GM21526 (cell line): ENCODE measurements at regions not wholly inside any gene's neighbourhood (a gene's known extent, or its start where the extent isn't known, plus 50 kb on each side); places are given as distances from the start of the nearest gene placed in this dataset.

Source experiments
- ATAC-seq: cut with Tn5 transposase; IDR thresholded peaks from one replicate; pipeline ENCODE4 v1.9.1; 2021; ENCODE audit warnings: moderate library complexity; ENCODE audit not compliant: unreplicated experiment, low FRiP score

DNA sequence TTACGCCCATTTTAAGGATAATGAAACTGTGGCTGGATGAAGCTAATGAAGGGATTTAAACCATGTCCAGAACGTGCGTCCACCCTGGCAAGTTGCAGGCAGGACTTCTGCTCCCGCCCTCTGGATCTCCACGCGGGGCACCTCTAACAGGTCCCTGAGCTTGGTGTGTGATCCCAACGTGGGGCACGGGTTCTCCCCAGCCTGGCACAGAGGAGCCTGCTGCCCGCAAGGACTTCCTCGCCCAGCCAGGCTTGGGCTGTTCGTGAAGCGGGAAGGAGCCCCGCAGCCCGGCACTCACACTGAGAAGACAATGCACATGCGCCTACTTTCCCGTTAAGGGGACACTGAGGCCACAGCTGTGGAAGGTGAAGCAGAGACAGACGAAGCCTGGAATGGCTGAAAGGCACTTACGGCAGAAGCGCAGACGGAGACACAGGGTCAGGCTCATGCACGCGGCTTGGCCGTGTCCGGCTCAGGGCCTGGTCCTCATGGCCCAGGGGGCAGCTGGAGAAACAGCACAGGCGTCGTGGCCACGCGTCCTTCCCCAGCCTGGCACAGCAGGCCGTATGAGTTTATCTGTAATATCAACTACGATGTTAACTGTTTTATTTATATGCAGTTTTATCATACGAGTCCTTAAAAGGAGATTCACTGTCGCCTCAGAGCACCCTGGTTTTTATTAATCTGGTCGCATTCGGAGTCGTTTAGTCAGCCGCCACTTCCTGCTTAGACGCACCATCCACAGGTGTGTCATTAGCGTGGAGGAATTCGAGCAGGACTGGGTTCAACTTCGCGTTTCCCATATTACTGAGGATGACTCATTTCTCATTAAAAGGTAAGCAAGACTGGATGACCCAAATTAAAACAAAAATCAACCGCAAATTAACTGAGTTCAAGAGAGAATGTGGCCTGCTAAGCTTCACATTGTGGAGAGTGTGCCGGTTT is 835.9 kb downstream of the GALR1 start:
- ATAC-seq: no peak

DNA sequence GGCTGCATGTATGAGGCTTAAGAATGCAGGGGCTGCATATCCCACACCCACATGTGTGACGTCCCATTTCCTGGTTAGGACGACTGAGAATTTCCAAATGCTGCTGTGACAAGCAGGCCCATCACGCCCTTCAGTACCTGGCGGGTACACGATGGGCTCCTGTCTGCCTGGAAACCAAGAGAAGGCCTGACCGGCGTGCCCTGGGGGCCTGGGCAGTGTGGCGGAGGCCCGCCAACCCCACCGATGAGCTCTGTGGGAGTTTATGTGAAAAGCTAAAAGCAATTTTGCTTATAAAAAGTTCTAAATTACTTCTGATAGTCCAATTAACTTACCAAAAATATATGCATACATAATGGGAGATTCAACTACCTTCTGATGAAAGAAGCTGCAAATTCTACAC is 837.3 kb downstream of the GALR1 start:
- ATAC-seq: no peak

DNA sequence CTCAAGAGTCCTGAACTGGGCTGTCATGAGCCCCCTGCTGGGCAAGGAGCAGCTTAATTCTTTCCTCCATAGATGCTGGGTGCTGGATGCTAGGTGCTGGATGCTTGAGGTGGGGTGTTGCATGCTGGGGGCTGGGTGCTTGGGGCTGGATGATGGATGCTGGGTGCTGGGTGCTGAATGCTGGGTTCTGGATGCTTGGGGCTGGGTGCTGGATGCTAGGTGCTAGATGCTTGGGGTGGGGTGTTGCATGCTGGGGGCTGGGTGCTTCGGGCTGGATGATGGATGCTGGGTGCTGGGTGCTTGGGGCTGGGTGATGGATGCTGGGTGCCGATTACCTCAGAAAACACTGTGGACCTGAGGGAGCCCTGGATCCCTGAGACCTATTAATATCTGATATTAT is 837.7 kb downstream of the GALR1 start:
- ATAC-seq: no peak

DNA sequence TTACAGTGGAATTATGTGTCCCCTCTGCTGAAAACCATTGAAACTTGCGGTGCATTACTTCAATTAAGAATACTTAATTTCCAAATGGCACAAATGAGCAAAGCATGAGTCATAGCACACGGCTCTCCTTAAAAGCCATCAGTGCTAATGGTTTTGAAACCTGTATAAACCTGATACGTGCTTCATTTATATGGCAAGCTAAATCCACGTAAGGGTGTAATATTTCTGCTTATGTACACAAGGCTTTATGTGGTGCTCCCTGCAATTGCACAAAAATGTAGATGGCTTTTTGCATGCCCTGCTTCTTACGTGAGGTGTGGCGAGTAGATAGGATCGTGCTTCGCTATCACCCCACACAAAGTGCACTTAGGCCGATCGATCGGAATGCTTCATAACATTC is 840.9 kb downstream of the GALR1 start:
- no peak for ATAC-seq

DNA sequence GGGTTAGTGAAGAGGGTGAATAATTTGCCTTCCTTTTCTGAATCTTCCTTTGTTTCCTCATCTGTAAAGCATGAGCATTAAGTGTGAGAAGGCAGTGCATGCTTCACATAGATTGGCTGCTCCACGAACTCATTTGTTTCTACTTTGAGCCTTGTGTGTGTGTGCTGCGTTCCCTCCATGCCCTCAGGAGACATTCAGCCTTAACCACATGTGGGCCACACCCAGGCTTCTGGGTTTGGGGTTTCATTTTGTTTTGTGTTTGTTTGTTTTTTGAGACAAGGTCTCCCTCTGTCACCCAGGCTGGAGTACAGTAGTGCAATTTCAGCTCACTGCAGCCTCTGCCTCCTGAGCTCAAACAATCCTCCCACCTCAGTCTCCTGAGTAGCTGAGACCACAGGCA is 843.3 kb downstream of the GALR1 start:
- no peak for ATAC-seq

DNA sequence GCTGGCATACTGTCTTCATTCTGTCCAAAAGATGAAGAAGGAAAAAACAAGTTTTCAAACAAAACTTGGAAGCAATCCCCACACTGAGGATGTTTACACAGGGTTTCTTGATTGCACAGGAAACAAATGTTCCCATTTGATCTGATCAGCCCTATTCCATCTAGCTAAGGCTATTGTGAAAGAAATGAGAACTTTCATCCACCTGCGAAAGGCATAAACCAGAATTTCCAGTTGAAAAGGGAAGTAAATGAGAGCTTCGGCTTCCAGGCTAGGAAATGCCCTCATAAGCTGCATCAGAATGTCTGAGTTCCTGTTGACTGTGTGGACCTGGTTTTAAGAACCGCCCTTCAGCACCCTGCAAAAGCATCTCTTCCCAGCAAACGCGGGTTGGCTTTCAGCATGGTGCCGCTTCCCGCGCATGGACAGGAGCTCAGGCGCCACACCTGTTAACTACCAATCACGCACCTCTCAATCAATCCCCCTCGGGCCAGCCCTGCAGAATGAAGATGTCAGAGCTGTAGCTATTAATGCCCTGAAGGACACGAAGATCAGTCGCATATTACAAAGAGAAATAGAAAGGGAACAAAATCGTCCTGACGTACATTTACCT is 850.4 kb downstream of the GALR1 start:
- no peak for ATAC-seq

DNA sequence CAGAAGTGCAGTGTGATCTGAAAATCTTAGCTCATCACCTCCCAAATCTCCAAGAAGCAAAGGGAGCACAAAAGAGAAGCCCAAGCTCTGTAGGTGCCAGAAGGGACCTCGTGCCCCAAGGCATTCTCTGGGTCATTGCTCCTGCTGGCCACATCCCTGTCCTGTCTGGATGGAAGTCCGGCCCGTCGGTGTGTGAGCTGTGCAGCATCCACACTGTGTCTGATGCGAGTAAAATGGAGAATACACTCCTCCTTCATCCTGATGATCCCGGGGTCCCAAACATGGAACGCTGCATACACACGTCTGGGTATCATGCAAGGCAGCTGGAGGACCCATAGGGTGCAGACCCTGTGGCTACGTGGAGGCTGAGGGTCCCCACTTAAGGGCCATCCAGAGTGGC is 851.4 kb downstream of the GALR1 start:
- ATAC-seq: no peak

DNA sequence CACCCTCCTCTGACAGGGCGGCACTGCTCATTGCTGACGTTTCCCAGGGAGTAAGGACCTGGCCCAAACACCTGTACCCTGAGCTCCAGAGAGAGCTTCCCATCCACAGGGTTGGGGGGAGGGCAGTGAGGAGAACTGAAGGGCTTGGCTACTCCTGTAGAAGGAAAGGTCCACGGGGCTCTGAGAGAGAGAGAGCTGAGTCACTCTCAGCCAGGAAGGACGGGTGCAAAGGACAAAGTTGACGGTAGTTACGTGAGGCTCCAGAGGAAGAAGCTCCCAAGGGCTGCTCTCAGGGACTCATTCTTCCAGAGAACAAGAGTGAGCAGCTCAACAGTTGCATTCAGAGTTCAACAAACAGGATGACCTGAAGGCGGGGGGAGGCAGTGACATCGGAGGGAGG is 852.5 kb downstream of the GALR1 start:
- ATAC-seq: no peak

DNA sequence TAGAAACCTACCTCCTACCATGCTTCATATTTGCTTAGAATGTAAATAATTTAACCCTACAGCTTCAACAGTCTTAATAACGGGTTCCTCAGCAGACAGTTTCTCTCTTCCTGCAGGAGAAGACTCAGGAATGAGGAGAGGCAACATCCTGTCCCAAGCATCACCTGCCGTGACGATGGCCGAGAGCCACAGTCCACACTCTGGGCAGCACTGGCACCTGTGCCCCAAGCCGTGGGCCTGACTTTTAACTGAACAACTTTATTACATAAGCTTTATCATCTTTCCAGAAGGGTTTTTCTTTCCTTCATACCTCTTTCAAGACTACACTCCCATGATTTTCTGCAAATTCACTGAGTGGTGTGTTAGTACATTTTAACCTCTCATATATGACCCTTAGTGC is 856.0 kb downstream of the GALR1 start:
- ATAC-seq: no peak

DNA sequence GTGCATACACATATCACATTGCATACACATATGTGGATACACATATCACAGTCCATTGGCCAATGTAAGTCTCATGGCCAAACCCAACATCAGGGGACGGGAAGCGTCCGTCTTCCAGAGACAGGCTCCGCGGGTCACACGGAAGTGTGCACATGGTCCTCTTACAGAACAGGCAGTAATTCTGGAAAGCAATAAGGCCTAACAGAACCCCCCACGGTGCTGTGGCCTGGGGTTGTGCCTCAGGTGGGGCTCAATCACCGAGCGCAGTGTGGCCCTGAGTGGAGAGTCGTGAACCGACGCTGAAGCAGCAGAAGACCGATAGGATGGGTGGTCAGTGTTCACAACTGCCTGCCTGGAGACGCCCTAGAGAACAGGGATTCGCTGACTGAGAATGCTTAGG is 857.3 kb downstream of the GALR1 start:
- ATAC-seq: no peak

DNA sequence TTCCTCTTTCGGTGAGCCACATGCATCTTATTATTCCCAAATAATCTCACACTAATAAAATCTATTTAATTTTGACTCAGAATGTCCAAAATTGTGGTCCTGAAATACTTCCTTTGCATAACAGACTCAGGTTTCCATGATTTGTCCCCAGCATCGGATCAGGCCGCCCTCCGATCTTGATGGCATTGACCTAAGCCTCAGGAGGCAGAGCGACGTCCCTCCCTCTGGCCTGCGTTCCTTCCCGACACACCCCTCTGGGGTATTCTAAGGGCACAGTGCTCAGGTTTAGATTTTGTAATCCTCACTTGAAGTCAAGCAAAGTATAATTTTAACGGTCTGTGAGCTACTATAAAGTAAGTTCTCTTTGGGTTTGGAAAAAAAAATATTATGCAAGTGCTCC is 857.7 kb downstream of the GALR1 start:
- no peak for ATAC-seq

DNA sequence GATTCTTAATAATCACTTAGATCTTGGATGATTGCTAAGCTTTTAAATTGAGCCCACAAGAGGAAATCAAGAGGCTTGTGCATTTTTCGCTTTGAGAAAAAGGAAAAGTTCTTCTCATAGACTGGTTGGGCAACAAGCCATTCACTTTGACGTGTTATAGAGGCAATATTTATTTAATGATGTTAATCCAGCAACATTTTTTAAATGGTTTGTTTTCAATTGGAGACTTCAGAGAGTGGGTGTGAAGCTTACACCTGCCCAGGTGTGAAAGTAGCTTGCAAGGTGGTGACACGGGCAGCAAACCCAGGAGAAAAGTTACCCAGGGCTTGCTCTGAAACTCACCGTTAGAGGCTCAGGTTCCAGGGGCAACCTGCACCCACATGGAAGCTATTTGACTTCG is 858.9 kb downstream of the GALR1 start:
- ATAC-seq: no peak

DNA sequence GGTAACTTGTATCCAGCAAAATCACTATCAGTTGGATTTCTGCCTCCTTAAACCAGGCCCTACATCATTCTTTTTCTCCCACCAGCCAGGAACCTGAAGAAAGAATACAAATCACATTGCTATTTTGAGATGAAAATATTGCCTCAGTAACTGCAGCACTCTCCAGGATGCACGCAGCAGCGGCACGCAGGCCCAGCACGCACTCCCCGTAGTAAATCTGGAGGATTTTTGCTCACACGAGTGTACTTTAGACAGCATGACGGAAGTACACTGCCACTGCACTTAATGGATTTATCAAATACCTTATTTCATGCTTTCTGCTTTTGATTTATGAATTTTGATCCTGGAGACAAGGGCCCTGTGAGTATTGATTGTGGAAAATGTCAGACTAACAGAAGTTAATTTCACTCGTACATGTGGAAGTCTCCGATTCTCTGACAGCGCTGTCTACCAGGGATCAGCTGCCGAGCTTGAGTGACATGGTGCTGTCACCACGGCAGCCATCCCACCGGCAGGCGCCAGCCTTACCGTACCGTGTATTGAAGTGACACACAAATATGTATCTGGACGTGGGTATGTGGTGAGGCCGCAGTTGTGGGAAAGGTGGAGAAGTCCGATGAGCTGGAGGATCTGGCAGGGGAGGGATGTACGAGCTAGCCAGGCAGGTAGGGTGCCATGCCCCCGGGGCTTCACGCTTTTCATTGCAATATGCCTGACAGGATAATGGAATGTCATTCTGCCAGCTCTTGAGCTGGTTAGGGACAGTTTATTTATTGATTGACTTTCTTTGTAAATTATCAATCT is 863.7 kb downstream of the GALR1 start:
- no peak for ATAC-seq

DNA sequence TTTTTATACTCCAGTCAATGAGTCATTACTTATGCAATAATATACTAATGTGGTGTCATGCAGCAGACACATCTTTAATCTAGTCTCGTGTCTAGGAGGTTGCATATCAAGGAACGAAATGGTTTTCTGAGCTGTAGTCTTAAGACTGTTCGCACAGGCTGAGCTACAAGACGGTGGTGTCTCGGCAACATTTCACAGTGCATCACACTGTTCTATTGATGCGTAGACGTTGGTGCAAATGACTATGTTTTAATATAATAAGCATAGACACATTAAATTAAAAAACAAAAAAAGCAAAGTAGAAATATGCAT is 864.2 kb downstream of the GALR1 start:
- ATAC-seq: no peak

DNA sequence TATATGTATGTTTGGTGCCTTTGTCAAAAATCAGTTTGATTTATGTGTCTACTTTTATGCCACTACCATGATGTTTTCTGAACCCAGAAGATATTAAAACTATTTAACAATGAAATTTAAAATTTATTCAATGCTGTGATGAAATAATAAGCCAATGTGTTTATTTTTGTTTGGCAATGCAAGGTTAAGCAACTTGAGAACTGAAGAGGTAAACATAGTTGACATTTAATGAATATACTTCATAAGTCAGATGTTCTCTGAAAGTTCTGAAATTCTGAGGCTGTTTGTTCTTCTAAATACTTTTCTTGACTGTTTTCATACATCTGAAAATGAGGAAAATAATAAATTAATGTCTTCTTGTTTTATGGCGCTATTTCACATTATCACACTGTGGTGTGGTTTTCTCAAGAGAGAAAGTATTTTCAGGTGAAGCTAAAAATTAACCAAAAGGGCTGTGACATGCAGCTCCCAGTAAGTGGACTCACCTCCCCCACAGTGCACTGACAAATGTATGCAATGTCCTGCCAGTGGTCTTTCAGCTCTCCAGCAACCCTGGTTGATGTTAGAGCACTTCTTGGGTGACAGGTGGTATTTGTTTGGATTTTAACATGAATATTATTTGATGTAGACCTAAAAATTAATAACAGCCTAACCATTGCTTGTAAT is 863.6 kb upstream of the SALL3 start:
- no peak for ATAC-seq

DNA sequence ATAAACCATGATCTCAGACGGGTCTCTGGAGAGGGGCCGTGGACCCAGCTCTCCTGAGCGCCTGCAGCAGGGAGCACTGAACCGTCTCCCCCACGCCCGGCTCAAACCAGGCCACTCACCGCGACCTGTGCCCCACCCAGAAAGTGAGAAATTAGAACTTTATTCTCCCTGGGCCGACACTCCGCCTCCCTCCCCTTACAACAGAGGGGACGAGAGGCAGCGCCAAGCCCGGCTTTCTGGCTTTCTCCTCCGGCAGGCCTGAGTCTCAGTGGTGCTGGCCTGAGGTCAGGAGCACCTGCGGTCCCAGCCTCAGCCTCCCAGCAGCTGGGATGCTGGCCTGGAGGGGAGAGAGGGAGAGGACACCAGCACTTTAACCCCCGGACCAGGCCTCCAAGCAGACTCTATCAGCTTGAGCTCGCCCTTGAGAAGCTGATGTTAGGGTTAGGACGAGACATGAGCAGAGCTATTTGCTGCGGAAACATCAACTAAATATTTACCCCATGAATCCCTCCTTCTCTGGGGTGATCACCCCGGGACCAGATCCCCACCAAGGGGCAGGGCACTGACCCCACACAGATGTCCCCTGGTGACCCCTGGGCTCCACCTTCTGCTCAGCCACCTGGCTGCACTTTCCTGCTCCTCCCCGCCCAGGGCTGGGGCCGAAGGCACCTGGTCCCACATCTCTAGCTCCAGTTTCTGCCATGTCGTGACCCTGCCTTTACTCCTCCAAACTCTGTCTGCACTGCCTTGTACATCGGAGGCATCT is 856.3 kb upstream of the SALL3 start:
- no peak for ATAC-seq

DNA sequence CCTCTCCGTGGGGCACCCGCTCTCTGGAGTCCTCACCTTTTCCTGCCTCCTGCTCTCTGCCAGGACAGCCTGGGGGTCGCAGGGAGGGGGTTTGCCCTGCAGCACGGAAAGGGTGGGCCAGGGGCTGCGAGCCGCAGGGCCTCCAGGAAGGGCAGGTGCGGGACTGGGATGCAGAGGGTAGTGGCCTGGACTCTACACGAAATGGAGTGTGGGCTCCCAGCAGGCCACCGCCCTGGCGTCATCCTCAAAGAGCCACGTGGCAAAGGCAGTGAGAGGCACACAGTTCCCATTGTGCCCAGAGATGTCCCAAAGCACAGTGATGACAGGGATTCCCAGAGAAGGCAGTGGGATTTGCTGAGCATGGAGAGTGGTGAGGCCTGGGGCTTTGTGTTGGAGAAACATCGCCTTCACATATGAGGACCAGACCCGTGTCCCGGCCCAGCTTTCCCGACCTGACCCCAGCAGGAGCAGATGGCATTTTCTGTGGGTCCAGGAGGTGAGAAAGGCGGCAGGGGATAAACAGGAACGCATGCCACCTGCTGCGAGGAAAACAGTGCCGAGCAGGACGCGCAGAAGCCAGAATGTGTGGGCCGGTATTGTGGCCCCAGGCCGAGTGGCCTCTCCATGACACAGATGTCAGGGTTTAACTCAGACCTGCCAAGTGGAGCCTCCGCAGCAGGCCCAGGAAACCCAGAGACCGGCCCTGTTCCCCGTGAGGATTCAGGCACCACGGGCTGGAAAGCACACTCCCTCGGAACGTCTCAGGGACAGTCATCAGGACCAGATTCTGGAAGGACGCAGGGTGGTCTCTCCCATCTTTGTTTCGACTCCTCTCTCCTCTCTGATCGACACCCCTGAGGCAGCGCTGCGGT is 855.5 kb upstream of the SALL3 start:
- no peak for ATAC-seq

DNA sequence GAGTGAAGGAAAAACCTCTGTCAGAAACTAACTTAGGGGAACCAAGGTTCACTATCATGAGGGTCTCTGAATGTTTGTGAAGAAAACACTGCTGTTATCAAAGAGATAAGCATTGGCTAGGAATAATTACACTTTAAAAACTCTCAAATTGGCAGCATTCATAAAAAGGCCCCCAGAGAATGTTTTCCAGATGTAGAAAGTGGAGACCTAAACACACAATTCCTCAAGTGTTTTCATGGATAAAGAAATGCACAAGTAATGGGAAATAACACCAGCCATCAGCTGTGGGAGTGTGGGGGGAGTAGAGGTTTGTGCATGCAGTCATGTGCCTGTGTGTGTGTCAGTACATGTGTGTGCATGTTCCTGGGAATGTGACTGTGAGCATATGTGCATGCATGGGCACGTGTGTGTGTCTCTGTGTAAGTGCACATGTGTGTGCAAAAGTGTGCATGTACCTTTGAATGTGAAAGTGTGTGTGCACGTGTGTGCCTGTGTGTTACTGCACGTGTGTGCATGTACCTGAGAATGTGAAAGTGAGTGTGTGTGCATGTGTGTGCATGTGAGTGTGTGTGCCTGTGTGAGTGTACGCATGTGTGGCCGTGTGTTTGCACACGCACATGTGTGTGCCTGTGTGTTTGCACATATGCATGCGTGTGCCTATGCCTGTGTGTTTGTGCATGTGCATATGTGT is 854.3 kb upstream of the SALL3 start:
- ATAC-seq: no peak

DNA sequence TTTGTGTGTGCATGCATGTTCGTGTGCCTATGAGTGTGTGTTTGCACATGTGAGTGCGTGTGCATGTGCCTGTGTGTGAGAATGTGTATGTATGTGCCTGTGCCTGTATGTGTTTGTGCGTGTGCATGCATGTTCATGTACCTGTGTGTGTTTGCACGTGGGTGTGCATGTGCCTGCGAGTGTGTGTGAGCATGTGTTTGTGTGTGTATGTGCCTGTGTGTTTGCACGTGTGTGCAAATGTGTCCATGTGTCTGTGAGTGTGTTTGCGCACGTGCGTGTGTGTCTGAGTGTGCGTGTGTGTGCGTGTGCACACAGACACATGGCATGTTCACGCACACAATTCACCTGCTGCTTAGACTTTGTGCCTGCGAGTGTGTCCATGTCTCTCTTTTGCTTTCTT is 853.5 kb upstream of the SALL3 start:
- no peak for ATAC-seq
